GM21447 (cell line): ENCODE measurements at regions not wholly inside any gene's neighbourhood (a gene's known extent, or its start where the extent isn't known, plus 50 kb on each side); places are given as distances from the start of the nearest gene placed in this dataset.
A peak's percentile ranks its signal among the peaks of the same experiment; 100 is the strongest.
"Not testable (repeated sequence)": the region's sequence is repeated elsewhere in the genome, so short reads cannot be mapped to it uniquely, and the experiment has no call there.

Experiments
- ATAC-seq: cut with Tn5 transposase; IDR thresholded peaks from one replicate; pipeline ENCODE4 v1.9.1; 2021; ENCODE audit not compliant: unreplicated experiment

DNA sequence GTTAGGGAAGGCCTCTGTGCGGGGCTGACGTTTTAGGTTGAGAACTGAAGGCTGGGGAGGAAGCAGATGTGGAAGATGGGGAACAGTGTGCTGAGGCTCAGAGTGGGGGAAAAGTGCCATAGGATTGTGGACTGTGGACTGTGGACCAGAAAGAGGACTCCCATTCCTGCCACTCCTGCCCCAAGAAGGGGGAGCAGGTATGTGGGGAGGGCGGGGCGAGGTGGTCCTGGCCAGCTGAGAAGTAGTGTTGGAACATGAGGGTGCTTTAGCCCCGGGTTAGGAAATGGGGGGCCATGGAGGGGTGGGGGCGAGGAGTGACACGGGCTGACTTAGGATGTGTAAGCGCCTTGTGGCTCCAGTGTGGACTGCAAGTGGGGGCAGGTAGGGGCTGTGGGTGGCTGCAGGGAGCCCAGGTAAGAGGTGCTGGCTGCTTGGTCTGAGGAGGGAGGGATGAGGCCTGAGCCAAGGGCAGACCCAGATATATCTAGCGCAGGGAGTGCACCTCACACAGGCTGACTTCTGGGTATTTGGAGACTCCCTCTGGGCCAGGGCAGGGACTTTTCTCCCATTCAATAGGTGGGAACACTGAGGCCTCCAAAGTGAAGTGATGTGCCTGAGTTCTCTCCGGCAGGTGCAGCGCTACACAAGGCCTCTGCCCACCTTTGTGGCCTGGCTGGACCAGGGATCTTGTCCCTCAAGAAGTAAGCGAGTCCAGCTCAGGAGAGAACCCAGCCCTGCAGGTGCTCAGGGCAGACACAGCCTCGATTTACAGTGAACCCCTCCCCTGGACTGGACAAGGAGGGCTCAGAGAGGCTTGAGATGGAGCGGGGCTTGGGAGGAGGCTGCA lies 76.6 kb upstream of the TOX2 start:
- ATAC-seq: no peak

DNA sequence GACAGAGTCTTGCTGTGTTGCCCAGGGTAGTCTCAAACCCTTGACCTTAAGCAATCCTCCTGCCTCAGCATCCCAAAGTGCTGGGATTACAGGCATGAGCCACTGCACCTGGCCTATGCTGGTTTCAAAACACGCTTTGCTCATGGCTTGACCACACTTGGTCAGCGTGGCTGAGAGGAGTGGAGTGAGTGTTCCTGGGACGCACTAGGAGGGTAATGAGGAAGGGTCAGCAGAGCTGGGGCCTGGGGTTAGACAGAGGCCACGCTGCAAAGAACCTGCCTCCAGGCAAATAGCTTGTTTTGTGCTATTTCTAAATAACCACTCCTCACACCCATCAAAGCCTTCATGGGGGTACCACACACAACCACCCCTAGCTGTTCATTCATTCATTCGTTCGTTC lies 77.9 kb upstream of the TOX2 start:
- no peak for ATAC-seq

DNA sequence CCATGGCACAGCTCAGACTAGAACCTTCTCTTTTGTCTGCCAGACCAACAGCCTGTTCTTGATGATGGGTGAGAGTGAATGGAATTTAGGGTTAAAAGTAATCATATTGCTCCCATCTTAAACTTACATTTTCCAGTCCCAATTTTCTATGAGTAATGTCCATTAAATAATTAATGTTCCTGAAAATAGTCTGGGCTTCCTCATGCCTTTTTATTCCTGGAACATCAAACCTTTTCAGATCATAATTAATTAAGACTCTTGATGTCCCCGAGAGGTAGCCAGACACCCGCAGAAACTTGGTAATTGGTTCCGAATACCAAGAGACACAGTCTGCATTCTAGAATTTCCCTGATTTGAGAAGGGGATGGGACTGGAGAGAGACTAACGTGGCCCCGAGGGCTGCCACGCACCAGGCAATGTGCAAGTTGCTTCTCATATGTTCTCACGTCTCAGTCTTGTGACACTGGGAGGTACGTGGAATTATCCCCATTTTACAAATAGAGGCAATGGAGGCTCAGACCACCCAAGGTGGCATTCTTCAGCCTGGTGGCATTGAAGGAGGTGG lies 78.6 kb upstream of the TOX2 start:
- ATAC-seq: no peak

DNA sequence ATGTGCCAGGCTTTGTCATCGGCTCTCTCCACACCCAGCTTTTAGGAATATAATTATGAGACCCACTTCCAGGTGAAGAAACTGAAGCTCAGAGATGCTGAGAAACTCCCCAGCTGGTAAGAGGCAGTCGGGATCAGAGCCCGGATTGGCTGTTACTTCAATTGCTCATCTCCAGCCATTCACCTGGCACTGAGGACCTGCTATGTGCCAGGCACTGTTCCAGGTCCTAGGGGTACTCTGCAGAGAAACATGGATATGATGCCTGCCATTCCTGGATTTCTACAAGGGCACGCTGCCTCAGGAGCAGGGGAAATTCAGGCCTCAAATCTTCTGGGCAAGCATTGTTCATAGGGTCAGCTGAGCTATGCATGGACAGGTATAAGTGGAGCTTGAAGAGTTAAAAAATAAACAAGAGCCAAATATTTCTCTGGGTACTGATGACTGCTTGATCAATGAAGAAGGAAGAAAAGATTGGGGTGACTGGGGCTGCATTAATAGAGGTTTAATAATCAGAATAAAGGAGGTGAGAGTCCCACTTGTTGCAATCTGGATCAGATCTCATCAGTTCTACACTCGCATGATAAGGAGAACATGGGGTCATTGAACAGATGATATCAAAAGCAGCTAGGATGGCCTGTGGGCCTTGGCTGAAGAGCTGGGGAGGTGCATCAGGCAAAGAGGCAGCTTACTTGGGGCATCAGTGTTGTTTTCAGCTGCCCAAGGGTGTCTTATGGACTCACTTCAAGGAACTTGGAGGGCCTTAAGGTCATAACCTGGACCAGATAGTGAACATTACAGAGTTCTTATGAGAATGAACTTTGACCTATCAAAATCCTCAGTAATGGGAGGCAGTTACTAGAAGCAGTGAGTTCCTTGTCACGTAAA lies 80.9 kb upstream of the TOX2 start:
- no peak for ATAC-seq

DNA sequence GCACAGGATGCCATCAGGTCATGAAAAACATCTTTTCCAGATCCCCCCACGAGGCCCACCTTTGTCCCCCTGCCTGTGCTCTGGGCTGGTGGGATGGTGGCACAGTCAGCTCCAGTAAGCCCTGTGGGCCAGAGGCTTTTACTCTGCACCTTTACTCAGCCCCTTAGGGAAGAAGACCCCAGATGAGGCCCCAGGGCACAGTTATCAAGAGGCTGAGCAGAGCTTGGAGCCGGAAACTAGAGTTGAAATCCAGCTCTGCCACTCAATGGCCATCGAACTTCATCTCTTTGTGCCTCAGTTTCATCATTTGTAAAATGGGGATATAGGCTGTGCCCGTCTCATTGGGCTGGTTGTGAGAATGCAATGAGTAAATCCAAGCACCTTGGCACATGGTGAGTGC lies 81.7 kb upstream of the TOX2 start:
- no peak for ATAC-seq

DNA sequence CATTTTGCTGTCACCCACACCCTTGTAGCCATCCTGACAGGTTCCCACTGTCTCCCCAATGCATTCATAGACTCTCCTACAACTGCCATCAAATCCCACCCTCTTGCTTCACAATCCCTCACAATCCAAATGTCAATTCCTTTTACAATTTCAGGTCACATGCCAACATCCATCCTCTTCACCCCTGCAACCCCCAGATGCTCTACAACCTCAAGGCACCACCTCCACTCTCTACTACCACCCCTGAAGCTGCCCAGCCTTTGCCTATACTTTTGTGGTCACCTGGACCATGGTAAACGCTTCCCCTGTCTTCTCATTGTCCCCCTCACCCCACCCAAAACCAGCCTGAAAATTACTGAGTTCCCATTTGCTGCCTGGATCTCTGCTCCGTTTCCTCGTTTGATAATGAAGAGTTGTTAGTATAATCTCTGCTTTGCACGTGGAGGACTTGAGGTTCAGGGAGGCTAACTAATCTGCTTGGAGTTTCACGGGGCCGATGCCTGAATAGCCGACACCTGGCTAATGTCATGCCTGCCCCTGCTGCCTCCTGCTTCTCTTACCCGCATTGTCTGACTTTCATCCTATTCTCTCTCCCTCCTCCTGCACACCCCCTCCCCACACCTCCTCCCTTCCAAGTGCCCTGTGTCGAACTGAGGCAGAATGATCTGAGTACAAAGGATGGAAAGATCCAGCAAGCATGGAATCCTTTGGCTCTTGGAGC lies 82.4 kb upstream of the TOX2 start:
- no peak for ATAC-seq

DNA sequence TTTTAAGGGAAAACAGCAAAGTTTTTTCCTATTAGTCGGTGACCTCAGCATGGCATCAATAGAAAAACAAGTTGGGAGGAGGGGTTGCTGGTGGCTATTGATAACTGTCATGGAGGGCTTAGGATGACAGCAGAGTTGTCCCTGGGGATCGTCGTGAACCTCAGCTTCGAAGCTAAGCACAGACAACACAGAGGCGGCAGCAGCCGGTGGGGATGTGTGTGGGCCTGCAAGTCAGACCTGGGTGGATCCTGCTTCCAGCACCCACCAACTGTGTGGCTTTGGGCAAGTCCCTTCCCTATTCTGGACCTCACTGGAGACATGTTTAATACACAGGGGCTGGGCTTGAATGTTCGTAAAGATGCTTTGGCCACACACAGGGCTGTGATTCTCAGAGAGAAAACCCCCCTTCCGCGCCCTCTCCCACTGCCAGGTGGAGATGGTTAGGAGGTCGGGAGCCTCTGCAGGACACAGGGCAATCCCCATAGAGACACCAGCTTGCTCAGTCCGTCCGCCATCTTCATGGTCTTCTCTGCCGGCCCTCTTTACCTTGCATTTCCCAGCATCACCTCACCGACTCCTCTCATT lies 83.1 kb upstream of the TOX2 start:
- ATAC-seq: no peak

DNA sequence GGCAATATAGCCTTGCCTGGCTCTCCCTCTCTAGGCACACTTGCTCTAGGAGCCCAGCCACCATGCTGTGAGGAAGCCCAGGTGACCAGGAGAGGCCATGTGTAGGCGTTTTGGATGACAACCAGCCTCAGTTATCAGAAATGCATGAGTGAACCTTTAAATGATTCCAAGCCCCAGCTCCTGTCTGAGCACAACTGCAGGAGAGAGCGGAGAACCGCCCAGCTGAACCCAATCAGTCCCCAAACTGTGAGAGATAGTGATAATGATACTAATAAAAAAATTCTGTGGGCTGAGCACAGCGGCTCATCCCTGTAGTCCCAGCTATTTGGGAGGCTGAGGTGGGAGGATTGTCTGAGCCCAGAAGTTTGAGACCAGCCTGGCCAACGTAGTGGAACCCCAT lies 83.8 kb upstream of the TOX2 start:
- no peak for ATAC-seq

DNA sequence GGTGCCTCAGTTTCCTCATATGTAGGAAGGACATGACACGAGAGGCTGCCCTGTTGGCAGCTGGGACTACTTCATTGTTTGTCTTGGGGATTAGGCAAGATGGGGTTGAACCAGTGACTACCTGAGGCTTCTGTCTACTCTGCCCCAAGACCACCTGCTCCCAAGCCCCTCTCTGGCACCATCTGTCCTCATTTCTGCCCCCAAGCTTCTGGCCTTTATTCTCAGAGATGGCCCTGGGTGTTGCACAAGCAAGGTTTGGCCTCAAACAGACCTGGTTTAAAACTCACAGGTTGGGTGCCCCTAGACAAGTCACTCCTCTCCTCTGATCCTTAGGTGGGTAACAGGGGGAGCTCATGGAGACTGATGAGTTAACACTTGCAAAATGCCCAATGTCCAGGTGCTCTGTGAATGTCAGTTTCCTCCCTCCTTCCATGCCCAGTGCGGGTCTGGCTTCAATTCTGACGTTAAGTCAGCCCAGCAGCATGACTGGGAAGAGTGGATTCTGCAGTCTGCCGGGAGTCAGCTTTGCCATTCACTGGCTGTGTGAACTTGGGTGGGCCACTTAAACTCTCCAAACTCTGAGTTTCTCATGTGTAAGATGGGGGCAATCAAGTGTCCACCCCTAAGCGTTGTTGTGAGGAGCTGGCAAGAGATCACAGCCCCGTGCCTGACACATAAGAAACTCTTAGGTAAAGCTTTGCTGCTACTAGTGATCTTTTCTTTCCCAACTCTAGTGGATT lies 84.5 kb upstream of the TOX2 start:
- no peak for ATAC-seq

DNA sequence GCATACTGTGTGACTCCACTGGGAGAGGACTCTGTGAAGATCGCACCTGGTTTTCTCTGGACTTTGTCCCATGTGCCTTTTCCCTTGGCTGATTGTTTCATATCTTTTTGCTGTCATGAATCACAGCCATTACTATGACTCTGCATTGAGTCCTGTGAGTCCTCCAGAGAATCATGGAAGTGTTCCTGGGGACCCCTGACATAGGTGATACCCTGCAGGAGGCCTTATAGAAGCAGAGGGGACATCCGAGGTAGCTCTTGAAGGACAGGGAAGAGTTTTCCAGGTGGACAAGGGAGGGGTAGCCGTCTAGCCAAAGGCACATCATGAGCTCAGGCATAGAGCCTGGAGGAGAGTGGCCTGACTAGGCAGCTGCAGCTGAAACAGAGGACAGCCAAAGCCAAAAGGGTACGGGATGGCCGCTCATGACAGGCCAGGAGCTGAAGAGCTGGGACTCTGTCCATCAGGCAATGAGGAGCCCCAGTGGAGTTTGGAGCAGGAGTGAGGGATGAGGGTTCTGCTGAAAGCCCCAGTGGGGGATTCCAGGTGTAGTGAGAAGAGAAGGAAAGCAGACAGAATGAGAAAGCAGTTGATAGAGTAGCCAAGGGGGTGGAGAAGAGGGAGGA lies 86.6 kb upstream of the TOX2 start:
- no peak for ATAC-seq

DNA sequence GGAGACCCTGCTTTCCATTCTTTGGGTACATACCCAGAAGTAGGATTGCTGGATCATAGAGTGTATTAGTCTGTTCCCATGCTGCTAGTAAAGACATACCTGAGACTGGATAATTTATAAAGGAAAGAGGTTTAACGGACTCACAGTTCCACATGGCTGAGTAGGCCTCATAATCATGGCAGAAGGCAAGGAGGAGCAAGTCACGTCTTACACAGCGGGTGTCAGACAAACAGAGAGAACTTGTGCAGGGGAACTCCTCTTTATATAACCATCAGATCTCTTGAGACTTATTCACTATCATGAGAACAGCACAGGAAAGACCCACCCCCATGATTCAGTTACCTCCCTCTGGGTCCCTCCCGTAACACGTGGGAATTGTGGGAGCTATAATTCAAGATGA lies 87.7 kb upstream of the TOX2 start:
- not testable (repeated sequence) for ATAC-seq

DNA sequence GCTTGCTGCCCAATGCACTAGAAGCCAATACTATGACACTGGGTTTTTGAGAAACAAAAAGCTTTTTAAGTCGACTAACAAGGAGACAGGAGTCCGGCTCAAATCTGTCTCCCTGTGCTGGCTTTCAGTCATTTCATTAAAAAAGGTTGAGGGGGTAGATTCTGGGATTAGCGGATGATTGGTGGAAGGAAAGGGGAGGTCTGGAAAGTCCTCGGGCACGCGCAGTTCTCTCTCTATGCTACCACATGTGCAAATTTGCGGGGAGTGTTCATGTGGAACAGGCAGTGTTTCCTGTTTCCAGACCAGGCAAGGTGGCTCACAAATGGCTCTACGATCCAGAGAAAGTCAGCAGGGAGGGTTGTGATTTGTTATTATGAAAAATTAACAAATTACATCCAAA lies 89.1 kb upstream of the TOX2 start:
- ATAC-seq: no peak

DNA sequence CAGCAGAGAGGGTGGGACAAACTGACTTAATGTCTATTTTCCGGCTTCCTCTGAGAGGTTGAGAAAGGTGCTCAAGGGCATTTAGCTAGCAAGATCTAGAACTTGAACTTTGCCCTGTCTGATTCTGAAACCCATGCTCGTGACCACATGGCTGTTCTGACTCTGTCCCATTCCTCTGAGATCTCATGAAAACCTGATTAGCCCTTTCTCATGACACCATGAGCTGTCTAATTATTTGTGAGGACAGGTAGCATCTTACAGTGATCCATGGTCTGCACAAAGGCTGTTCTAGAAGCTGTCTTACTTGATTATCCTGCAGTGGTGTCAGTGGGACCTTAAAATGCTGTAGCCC lies 89.6 kb upstream of the TOX2 start:
- ATAC-seq: peak; percentile 48

DNA sequence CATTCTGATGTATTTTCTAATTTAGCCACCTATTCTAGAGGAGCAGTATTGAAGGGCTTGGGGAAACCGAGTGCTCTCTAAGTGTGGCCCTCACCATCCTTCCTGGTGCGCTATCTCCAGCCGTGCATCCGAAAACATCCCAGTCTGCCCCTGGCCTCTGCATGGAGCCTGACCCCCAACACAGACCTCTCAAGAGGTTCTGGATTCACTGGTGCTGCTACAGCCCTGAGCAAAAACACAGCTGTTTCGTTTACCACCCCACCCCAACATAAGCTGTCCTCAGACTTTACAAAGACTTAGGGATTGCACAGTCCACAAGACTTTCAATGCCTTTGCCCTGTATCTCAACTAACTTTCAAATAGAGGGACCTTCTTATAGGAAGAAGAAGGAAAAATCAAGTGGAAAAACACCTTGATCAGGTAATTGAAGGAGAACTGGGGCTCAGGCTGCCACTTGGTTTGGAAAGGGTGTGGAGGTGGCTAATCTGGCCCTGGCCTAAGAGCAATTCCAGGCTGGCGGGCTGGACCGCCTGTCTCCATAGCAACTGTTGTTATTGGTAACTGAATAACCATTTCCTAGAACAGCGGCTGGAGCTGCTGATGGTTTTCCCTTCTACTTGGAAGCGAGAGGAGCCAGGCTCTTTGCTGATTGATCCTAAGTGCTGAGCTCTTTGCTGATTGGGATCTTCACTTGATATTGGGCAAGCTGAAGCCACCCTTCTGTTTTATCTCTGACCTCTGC lies 90.2 kb upstream of the TOX2 start:
- no peak for ATAC-seq

DNA sequence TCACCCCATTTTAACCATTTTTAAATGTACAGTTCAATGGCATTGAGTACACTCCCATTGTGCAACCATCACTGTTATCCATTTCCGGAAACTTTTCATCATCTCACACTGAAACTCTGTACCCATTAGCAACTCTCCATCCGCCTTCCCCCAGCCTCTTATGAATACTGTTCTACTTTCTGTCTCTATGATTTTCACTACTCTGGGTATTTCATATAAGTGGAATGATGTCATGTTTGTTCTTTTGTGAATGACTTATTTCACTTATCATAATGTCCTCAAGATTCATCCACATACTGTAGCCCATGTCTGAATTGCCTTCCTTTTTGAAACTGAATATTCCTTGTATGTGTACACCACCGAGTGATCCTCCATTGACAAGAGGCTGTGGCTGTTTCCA lies 92.9 kb upstream of the TOX2 start:
- ATAC-seq: no peak

DNA sequence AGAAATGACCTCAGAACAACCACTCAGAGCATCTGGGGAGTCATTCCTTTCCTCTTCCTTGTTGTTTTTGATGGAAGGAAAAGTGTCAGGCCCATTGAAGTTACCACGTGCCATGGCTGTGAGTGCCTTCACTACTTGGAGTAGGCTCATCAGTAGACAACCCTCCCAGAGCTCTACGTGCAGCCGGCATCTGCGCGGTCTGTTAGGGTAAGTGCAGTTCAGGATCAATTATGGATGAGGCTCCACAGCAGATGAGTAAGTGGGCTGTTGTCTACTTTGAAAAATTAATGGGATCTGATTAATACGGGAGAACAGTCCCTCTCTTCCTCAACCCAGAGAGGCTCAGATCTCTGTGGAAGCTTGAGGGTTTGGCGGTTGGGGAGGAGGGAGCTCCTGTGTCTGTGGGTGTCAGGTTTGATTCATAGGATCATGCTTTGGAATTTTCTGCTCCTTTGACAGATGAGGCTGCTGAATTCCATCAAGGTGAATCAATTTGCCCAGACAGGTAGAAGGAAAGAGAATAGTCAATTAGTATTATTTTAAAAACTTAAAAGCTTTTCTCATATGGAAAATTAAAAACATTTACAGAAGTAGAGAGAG lies 93.8 kb upstream of the TOX2 start:
- ATAC-seq: no peak

DNA sequence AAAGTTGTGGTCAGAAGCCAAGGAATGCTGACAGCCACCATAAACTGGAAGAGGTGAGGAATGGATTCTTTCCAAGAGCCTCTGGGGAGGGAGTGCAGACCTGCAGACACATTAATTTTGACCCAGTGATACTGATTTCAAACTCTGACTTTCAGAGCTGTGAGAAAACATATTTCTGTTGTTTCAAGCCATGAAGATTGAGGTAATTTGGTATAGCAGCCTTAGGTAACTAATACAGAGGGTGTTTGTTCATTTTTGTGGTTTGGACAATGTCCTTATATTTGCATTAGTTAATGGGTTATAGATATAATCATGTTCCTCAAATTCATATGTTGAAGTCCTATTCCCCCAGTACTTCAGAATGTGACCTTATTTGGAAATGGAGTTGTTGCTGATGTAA lies 85.4 kb upstream of the GTSF1L start:
- ATAC-seq: no peak

DNA sequence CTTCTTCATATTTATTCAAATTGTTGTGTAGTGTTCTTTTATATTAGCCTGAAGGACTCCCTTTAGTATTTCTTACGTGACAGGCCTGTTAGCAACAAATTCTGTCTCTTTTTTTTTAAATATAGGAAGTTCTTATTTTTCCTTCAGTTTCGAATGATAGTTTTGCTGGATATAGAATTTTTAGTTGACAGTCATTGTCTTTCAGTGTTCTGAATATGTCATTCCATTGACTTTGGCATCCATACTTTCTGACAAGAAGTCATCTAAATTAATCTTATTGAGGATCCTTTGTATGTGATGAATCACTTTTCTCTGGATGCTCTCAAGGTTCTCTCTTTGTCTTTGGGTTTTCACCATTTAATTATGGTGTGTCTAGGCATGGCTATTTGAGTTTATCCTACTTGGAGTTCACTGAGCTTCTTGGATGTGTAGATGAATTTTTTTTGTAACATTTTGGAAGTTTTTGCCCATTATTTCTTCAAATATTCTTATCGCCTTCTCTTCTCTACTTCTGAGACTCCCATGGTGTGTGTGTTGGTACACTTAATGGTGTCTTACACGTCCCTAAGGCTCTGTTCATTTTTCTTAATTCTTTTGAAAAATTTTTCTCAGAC lies 82.5 kb upstream of the GTSF1L start:
- no peak for ATAC-seq
